Spleen (tissue), 7 donors: ENCODE measurements at regions not wholly inside any gene's neighbourhood (a gene's known extent, or its start where the extent isn't known, plus 50 kb on each side); places are given as distances from the start of the nearest gene placed in this dataset.

ENCODE experiments used
- CTCF ChIP-seq, 11 experiments: fragments of 200-600 bp in 7 of 11; fragments of 450-650 bp in 4 of 11; sonication (generic) in 4 of 11; IDR thresholded peaks in 8 of 11; conservative IDR thresholded peaks in 3 of 11; 1 replicate in 7 of 11; 2 replicates in 4 of 11; pipeline versions ENCODE4 v1.4.0 to v1.8.0; 2016 to 2021; ENCODE audit warnings: antibody characterized with exemption in 11 of 11, inconsistent platforms in 4 of 11, mild to moderate bottlenecking in 1 of 11
- POLR2A ChIP-seq, 3 donors: fragments of 450-650 bp; IDR thresholded peaks; one replicate each; pipeline ENCODE4 v1.5.1; 2017; ENCODE audit warnings: antibody characterized with exemption in 3 of 3, mild to moderate bottlenecking in 1 of 3
- POLR2AphosphoS5 ChIP-seq, 3 donors: sonication (generic); formaldehyde crosslinking; IDR thresholded peaks; one replicate each; pipeline ENCODE4 v1.5.1; 2017; ENCODE audit warnings: antibody characterized with exemption in 3 of 3
- donor health status: DM: no; HTN: no; CAD: no; lungs with moderate emphysema.
- donor health status: DM: no; HTN: no; CAD: no.
- donor health status: DM: no; HTN: no; CAD: no.

DNA sequence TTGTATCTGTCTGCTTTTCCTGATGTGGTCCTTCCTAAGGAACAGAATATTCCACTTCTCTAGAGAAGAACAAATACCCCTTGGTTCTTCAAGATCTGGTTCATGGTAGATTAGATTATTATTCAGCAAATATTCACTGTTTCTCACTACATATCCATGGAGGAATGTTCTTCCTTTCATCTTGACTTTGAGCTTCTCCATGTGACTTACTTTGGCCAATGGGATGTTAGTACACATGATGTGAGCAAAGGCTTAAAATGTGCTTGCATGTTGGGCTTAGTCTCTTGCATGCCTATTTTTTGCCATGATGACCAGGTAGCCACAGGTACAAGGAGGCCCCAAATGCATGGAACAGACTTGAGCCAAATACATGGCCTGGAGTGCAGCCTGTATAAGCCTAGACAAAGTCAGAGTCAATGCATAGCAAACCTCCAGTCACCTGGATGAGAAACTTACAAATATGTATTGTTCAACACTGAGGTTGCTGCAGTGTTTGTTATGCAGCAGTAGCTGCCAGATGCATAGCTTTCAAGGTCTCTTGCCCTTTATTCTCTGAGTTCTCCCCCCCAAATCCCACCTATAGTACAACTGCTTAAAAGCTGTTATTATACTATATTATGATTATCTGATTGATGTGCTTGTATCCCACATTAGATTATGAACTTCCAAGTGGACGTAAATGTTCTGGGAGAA, 50.0 kb upstream of the CHD6 start:
- TF ChIP-seq CTCF (IDR thresholded peaks at IDR 0.05 in 8 of 11, conservative IDR thresholded peaks at IDR 0.05 in 3 of 11) (no peak), POLR2A (IDR thresholded peaks at IDR 0.05) (no peak), POLR2AphosphoS5 (IDR thresholded peaks at IDR 0.05) (no peak)
